ES-I3 (cell line): ENCODE measurements at regions not wholly inside any gene's neighbourhood (a gene's known extent, or its start where the extent isn't known, plus 50 kb on each side); places are given as distances from the start of the nearest gene placed in this dataset.
"Not testable (repeated sequence)": the region's sequence is repeated elsewhere in the genome, so short reads cannot be mapped to it uniquely, and the experiment has no call there.

Source experiments
- H3K36me3 ChIP-seq: 2 replicates; pipeline ENCODE4 v1.6.1; 2013; ENCODE audit warnings: mild to moderate bottlenecking, low read length, control low read depth, moderate library complexity; ENCODE audit not compliant: insufficient read depth
- H3K4me1 ChIP-seq: 2 replicates; pipeline ENCODE4 v1.6.1; 2013; ENCODE audit warnings: mild to moderate bottlenecking, control low read depth, low read length; ENCODE audit not compliant: insufficient read depth
- H3K9ac ChIP-seq: 2 replicates; pipeline ENCODE4 v1.6.1; 2013; ENCODE audit warnings: low read depth, mild to moderate bottlenecking, low read length, moderate library complexity
- H3K9me3 ChIP-seq: 2 replicates; pipeline ENCODE4 v1.6.1; 2013; ENCODE audit warnings: mild to moderate bottlenecking, low read length, moderate library complexity; ENCODE audit not compliant: control insufficient read depth, insufficient read depth

DNA sequence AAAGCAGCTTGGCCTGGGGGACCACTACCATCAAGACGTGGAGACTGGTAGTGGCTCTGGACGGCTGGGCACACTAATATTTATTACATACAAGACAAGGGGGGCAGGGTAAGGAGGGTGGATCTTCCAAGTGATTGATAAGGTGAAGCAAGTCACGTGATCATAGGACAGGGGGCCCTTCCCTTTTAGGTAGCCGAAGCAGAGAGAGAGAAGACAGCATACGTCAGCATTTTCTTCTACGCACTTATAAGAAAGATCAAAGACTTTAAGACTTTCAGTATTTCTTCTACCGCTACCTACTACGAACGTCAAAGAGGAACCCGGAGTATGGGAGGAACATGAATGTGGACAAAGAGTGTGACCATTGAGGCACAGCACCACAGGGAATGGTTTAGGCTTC, 307.9 kb downstream of the RPIA start:
- Histone ChIP-seq H3K36me3 (no peaks in the 10 kb centered on the region), H3K9me3 (no peaks in the 10 kb centered on the region), H3K9ac (no peak overlapping the region), H3K4me1 (no peaks in the 10 kb centered on the region)

DNA sequence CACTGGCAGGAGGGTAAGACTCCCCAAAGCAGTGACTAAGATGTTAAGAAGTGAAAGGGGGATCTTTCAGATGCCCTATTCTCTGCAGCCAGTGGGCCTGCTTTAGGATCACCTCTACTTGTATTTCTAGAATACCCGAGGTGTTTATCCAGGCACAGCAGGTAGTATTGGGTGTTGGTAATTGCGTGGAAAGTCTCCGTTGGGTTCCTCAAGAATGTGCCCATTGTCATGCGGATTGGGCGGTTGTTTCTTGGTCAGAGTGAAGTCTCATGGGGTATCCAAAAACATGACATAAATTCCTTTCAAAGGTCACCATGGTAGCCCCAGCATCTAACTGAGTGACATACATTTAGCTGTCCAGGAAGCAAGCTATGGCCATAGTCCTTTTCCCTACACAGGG, 308.8 kb downstream of the RPIA start:
- no peak overlapping the region for H3K9ac ChIP-seq
- no peaks in the 10 kb centered on the region for H3K9me3 ChIP-seq
- H3K36me3 ChIP-seq = no peaks in the 10 kb centered on the region
- H3K4me1 ChIP-seq = no peaks in the 10 kb centered on the region

DNA sequence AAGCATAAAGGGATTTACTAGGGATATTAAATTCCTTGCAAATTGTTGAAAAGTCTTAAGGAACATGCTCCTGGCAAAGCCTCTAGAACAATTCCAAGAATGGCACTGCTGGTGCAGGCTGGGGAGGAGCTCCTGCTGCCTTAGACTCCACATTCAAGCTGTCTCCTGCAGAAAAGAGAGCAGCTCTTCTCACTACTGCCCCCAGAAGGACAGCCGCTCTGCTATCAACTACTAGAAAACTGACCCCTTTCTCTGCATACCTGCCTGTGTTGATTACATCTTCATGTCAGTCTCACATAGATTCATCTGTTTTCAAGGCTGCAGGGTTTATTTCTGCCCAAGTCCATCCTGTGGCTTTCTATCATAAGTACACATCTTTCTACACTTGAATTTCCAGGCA, 312.8 kb downstream of the RPIA start:
- H3K4me1 ChIP-seq, H3K9me3 ChIP-seq, H3K36me3 ChIP-seq, H3K9ac ChIP-seq: not testable (repeated sequence)

DNA sequence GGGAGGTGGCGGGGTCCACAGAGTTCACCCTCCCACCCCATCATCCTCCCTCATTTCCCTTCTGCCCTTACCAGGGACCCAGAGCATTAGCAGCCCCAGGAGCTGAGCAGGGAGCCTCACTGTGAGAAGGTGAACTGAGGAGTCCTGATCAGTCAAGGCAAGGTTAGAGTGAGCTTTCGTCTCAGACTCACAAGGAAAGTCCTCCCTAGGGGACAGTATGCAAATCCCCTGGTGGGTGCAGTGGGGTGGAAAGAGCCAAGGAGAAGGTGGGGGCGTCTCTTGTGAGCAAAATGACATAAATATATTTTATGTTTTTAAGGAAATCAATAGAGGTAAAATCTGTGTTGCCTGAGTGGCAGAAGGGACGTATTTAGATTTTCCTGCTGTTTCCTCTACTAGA, 329.1 kb downstream of the RPIA start:
- not testable (repeated sequence) for H3K9ac ChIP-seq, H3K36me3 ChIP-seq, H3K4me1 ChIP-seq, H3K9me3 ChIP-seq

DNA sequence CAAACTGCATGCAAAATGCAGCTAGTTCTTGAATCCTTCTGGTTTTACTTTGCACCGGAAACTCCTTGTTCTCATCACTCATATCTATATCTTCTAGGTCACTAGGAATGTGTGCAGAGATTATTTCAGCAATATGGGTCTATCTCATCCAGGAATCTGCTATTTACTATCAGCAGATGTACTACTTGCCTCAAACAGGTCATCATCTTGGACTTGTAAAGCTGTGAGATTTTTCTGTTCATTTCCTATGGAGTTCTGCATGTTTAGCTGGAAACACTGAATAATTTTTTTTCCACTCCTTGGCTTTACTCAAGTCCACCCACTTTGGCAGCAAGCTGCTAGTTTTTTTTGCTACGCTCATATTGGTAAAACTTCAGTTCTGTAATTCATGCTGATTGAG, 334.8 kb downstream of the RPIA start:
- H3K4me1 ChIP-seq, H3K9ac ChIP-seq, H3K9me3 ChIP-seq, H3K36me3 ChIP-seq: not testable (repeated sequence)

DNA sequence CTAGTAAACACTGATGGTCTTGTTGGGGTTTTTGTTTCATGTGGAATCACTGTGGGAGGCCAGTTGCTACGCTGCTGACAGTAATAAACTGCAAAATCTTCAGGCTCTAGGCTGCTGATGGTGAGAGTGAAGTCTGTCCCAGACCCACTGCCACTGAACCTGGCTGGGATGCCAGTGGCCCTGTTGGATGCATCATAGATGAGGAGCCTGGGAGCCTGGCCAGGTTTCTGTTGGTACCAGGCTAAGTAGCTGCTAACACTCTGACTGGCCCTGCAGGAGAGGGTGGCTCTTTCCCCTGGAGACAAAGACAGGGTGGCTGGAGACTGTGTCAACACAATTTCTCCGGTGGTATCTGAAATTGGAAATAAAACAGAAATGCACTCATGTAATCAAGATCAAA, 335.6 kb downstream of the RPIA start:
- not testable (repeated sequence) for H3K9me3 ChIP-seq, H3K9ac ChIP-seq

DNA sequence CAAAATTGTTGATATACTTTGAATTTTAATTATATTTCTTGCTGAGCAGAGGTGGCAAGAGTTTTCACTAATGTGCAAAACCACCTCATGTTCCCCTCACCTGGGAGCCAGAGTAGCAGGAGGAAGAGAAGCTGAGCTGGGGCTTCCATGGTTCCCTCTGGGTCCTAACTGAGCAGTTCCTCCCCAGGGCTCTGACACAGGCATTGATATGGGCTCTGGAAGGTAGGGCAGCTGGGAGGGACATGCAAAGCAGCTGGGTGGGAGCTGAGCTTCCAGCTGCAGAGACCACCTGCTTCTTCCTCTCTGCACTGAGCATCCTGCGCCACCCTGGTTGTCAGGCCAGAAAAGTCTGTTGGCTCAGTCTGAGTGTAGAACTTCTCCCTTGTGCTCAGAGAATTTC, 336.1 kb downstream of the RPIA start:
- H3K4me1 ChIP-seq, H3K9ac ChIP-seq, H3K9me3 ChIP-seq, H3K36me3 ChIP-seq: not testable (repeated sequence)

More for the DNA sequence above, 335.6 kb downstream of the RPIA start:
- H3K36me3 ChIP-seq, H3K4me1 ChIP-seq: not testable (repeated sequence)

DNA sequence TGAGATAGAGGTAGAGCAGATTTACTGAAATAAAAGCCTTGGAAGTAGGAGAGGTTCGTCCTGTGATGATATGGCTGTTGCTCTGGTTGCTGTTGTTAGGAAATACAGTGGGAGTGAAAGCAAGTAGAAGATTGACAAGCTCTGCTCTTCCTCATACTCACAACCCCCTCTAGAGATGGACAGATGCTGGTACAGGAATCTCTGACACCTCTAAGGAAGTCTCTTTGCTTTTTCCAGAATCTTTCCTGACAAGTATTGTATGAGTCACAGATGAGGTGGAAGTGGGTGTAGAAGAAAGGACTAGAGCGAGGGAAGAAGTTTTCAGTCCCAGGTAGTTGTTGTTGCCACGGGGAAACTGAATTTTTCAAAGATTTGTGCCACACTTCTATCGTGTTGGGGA, 337.8 kb downstream of the RPIA start:
- H3K9ac ChIP-seq, H3K36me3 ChIP-seq, H3K4me1 ChIP-seq, H3K9me3 ChIP-seq: not testable (repeated sequence)

DNA sequence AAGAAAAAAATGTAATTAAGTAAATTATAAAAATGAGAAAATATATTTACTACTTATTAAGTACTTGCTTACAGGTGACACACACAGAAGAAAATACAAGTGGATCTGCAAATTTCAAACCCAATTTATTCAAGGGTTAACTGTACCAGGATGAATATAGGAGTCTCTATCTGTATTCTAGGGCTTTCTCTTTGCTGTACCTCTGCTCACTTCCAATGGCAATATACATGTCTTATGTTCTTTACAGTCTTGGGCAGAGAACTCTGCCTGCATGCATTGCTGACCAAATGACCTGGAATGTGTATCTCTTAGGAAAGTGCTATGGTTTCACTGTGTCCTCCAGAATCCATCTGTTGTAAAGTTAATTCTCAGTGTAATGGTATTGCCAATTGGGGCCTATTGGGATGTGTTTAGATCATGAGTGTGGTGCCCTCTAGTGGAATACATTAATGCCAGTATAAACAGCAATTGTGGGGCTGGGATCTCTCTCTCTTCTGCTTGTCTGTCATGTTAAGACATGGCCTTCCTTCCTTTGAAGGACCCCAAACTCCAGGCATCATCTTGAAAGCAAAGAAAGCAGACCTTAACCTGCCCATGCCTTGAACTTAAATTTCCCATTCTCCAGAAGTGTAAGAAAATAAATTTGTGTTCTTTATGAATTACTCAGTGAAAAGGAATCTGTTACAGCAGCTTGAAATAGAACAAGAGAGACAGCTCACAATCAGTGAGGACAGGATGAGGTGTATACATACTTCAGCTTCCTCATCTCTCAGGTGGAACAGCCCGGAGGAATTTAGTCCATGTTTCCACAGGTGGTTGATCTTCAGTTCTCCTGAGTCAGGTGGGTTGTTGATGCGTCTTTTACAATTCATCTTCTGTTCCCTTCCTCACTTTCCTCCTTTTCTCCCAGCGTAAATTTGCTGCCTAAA, 356.9 kb downstream of the RPIA start:
- H3K36me3 ChIP-seq, H3K9me3 ChIP-seq, H3K9ac ChIP-seq, H3K4me1 ChIP-seq: not testable (repeated sequence)

DNA sequence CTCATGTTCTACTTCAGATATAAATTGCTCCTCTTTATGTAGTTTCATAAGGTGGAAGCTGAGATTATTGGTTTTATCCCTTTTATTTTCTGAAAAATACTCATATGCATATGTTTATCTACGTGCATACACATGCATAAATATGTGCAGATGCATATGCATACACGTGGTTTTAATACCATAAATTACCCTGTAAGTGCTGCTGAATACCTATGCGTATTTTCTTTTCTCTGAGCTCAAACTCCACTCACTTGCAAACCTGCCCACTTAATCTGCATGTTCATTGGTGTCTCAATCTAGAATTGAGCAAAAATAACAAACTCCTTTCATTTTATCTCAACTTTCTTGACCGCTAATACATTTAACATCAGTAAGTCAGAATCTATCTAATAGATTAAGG, 367.1 kb downstream of the RPIA start:
- H3K36me3 ChIP-seq, H3K9me3 ChIP-seq, H3K9ac ChIP-seq, H3K4me1 ChIP-seq: not testable (repeated sequence)

DNA sequence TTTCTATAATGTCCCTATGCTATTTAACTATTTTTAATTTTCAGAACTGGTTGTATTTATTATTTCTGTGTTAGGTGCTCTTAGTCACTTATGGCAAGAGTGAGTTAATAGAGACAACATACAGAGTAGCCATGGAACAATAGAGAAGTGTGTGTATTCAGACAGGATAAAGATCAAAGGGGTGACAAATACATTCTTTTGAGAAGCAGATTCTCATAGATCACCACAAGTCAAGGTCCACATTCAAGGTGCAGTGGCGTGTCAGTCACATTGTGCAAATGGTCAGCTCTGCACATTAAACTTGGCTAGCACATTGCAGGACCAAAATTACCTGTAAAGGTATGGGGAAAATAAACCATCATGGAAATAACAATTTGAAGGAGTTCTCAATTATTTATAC, 369.7 kb downstream of the RPIA start:
- H3K4me1 ChIP-seq, H3K36me3 ChIP-seq, H3K9ac ChIP-seq, H3K9me3 ChIP-seq: not testable (repeated sequence)

DNA sequence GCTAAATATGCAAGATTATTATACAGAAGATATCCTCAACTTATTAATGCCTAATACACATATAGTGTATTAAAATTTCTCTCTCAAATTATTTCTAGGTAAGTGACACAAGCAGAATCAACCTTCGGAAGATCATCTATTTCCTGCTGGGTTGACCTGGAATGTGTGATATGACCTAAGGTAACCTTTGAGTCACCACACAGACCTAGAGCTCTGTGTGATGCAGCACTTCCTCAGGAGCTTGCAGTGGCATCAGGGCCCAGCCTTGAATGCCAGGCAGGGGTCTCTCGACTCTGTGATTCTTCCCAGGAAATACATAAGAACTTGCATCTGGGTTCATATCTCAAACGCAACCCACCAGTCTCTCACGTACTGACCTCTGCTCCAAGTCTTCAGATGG, 385.3 kb downstream of the RPIA start:
- not testable (repeated sequence) for H3K9me3 ChIP-seq, H3K4me1 ChIP-seq, H3K9ac ChIP-seq, H3K36me3 ChIP-seq

DNA sequence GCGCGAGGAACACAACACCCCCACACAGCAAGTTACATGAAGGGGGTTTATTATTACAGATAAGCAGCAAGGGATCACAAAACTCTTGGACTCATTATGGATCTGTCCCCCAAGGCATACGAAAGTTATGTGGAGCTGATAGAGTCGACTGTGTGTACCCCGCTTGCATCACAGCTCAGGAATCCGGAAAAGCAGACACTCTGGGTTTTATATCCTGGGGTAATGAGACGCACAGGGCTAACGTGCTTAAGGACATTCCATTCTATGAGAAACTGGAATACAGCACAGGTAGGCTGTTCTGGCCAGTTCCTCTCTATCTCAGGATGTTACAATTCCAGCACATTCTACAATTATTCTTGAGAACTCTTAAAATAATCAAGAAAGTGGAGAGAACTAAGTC, 401.4 kb downstream of the RPIA start:
- not testable (repeated sequence) for H3K9ac ChIP-seq, H3K9me3 ChIP-seq, H3K4me1 ChIP-seq, H3K36me3 ChIP-seq

DNA sequence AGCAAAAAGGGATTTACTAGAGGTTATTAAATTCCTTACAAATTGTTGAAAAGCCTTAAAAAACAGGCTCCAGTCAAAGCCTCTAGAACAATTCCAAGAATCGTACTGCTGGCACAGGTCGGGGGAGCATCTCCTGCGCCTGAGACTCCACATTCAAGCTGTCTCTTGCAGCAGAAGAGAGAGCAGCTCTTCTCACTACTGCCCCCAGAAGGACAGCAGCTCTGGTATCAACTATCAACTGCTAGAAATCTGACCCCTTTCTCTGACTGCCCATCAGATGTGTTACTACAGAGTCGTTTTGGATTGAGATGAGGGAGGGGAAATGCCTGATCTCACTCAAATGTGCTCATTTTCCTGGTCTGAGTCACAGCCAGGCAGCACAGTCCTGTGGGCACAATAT, 403.6 kb downstream of the RPIA start:
- not testable (repeated sequence) for H3K4me1 ChIP-seq, H3K9me3 ChIP-seq, H3K9ac ChIP-seq, H3K36me3 ChIP-seq

DNA sequence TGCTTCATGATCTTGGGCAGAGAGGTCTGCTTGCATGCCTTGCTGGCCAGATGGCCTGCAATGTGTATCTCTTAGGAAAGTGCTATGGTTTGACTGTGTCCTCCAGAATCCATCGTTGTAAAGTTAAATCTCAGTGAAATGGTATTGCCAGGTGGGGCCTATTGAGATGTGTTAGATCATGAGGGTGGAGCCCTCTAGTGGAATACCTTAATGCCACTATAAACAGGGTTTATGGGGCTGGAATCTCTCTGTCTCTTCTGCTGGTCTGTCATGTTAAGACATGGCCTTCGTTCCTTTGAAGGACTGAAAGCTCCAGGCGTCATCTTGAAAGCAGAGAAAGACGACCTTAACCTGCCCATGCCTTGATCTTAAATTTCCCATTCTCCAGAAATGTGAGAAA, 411.1 kb downstream of the RPIA start:
- H3K9ac ChIP-seq = not testable (repeated sequence)

More for the DNA sequence above, 411.1 kb downstream of the RPIA start:
- not testable (repeated sequence) for H3K36me3 ChIP-seq, H3K4me1 ChIP-seq, H3K9me3 ChIP-seq
